ENCODE measurements at regions not wholly inside any gene's neighbourhood (a gene's known extent, or its start where the extent isn't known, plus 50 kb on each side); places are given as distances from the start of the nearest gene placed in this dataset.

- no peaks in the 10 kb centered on the region for H3K4me1 ChIP-seq (ENCODE audit: insufficient read depth, low read length, poor library complexity, severe bottlenecking)
- H3K9me3 ChIP-seq (ENCODE audit: low read depth, low read length, poor library complexity, severe bottlenecking) = no peaks in the 10 kb centered on the region
- DNase-seq (ENCODE audit: low spot score) = no peak
- no peak overlapping the region for H3K27ac ChIP-seq (ENCODE audit: low read depth, low read length, poor library complexity, severe bottlenecking)
- POLR2A ChIA-PET (ENCODE audit: low non-redundant PET) = no interaction called here
- H3K27me3 ChIP-seq (replicated peaks; ENCODE audit: insufficient read depth, low read depth, low read length, poor library complexity) = no peaks in the 10 kb centered on the region
- H3K36me3 ChIP-seq (ENCODE audit: insufficient read depth, low read length, poor library complexity, severe bottlenecking) = no peaks in the 10 kb centered on the region
- CTCF ChIA-PET = no interaction called here
- TF ChIP-seq EZH2 (IDR thresholded peaks at IDR 0.05; ENCODE audit: borderline replicate concordance, low read depth, low read length, poor library complexity, severe bottlenecking) = no peak
- no peak for TF ChIP-seq CTCF (conservative IDR thresholded peaks at IDR 0.05; ENCODE audit: low read depth, low read length)
- intact Hi-C loops (cut with micrococcal nuclease; ENCODE audit: unreplicated experiment) = no loop called here
- no peak overlapping the region for H3K4me3 ChIP-seq (ENCODE audit: low read depth, low read length, poor library complexity, severe bottlenecking)
- no TSS peak for BruUV-seq (replicated peaks)
Observed at GRCh38 chr13:90557626-90558025, 789.9 kb upstream of the MIR17HG start.

- BruUV-seq (replicated peaks) = no TSS peak
- Histone ChIP-seq H3K9me3 (ENCODE audit: low read depth, low read length, poor library complexity, severe bottlenecking) (no peaks in the 10 kb centered on the region), H3K36me3 (ENCODE audit: insufficient read depth, low read length, poor library complexity, severe bottlenecking) (no peaks in the 10 kb centered on the region), H3K27ac (ENCODE audit: low read depth, low read length, poor library complexity, severe bottlenecking) (no peak overlapping the region), H3K4me1 (ENCODE audit: insufficient read depth, low read length, poor library complexity, severe bottlenecking) (no peaks in the 10 kb centered on the region), H3K4me3 (ENCODE audit: low read depth, low read length, poor library complexity, severe bottlenecking) (no peak overlapping the region), H3K27me3 (replicated peaks; ENCODE audit: insufficient read depth, low read depth, low read length, poor library complexity) (no peaks in the 10 kb centered on the region)
- POLR2A ChIA-PET (ENCODE audit: low non-redundant PET) = no interaction called here
- DNase-seq (ENCODE audit: low spot score) = no peak
- TF ChIP-seq EZH2 (IDR thresholded peaks at IDR 0.05; ENCODE audit: borderline replicate concordance, low read depth, low read length, poor library complexity, severe bottlenecking) (no peak), CTCF (conservative IDR thresholded peaks at IDR 0.05; ENCODE audit: low read depth, low read length) (no peak)
- CTCF ChIA-PET = no interaction called here
- intact Hi-C loops (cut with micrococcal nuclease; ENCODE audit: unreplicated experiment) = no loop called here
Observed at GRCh38 chr13:90562443-90562842, 785.0 kb upstream of the MIR17HG start.

GRCh38 chr13:90564096-90564495, 783.4 kb upstream of the MIR17HG start:
- no TSS peak for BruUV-seq (replicated peaks)
- no peak overlapping the region for H3K27ac ChIP-seq (ENCODE audit: low read depth, low read length, poor library complexity, severe bottlenecking)
- DNase-seq (ENCODE audit: low spot score) = no peak
- POLR2A ChIA-PET (ENCODE audit: low non-redundant PET) = no interaction called here
- no peak for TF ChIP-seq CTCF (conservative IDR thresholded peaks at IDR 0.05; ENCODE audit: low read depth, low read length)
- TF ChIP-seq EZH2 (IDR thresholded peaks at IDR 0.05; ENCODE audit: borderline replicate concordance, low read depth, low read length, poor library complexity, severe bottlenecking) = no peak
- no peaks in the 10 kb centered on the region for H3K9me3 ChIP-seq (ENCODE audit: low read depth, low read length, poor library complexity, severe bottlenecking)
- H3K27me3 ChIP-seq (replicated peaks; ENCODE audit: insufficient read depth, low read depth, low read length, poor library complexity) = no peaks in the 10 kb centered on the region
- CTCF ChIA-PET = no interaction called here
- no peaks in the 10 kb centered on the region for H3K36me3 ChIP-seq (ENCODE audit: insufficient read depth, low read length, poor library complexity, severe bottlenecking)
- intact Hi-C loops (cut with micrococcal nuclease; ENCODE audit: unreplicated experiment) = no loop called here
- H3K4me1 ChIP-seq (ENCODE audit: insufficient read depth, low read length, poor library complexity, severe bottlenecking) = no peaks in the 10 kb centered on the region
- no peak overlapping the region for H3K4me3 ChIP-seq (ENCODE audit: low read depth, low read length, poor library complexity, severe bottlenecking)

Measured in A673 (cell line).